Activated CD4-positive, CD25-positive, alpha-beta regulatory T cell (primary cell): ENCODE measurements at regions not wholly inside any gene's neighbourhood (a gene's known extent, or its start where the extent isn't known, plus 50 kb on each side); places are given as distances from the start of the nearest gene placed in this dataset.
"Not testable (repeated sequence)": the region's sequence is repeated elsewhere in the genome, so short reads cannot be mapped to it uniquely, and the experiment has no call there.

ENCODE experiments used
- DNase-seq, 4 experiments: peaks; one replicate each; lab custom pipeline; 2025; lab: John Stamatoyannopoulos, UW

GRCh38 chr2:16755442-16755841 is 89.8 kb upstream of the CYRIA start:
- no peak for DNase-seq

DNA sequence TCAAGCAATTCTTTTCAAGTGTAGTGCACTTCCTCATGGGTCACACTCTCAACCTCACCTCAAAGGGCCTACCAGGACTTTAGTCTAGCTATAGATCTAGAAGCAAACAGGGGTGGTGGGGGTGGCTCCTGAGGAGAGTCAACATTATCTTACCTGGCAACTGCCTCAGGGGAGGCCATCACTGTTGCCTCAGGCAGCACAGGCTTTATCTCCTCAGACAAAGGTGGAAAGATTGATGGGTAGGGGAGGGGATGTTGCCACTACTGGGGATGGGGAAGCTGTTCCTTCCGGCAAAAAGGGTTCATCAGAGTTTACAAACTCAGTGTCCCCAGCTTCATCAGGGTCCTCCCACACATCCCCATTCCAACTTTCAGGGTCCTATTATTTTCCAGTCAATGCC is 87.4 kb upstream of the CYRIA start:
- DNase-seq, result not testable (repeated sequence)

DNA sequence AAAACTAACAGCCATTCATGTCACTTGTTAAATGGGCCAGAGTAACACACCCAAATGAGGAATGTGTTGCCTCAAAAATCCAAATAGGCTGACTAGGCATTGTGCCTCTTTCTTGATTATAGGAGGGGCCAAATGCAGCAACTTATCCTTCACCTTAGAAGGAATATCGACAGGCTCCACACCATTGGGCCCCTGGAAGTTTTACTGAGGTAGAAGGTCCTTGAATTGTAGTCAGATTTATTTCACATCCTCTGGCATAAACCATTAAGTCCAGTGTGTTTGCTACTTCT is 85.2 kb upstream of the CYRIA start:
- not testable (repeated sequence) for DNase-seq

- DNase-seq, result no peak
These were observed 84.7 kb upstream of the CYRIA start for GRCh38 chr2:16750175-16750924.

DNA sequence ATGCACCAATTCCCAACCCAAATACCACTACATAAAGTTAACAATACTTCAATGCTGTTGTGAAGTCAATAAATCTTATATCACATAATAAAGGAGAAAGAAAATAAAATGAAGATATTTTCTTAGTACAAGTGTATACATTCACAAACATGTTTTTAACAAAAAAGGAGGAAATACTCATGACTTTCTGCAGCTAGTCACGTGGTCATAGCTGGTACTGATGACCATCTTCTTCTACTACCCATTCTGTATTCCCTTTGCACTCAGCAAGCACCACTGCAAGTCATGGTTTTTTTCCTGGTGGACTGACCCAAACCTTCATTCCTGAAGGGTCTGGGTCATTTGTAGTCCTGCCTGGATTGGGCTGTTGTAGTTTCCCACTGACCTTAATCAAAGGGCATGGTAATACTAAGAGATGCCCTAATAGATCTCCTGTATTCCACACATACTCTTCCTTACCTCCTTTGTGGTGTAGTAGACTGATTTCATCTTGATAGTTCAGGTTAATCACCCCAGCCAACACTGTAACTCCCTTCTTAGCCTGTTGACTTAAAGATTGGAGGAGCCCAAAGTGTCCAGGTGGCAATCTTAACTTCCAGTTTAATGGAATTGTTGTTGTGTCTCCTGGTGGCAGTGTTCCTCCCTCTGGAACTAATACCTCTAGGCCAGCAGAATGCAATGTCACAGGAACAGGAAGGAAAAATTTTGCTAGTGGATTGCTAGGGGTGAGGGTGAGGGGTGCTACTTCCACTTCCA is 83.1 kb upstream of the CYRIA start:
- not testable (repeated sequence) for DNase-seq

GRCh38 chr2:16747689-16748088 is 82.1 kb upstream of the CYRIA start:
- no peak for DNase-seq

GRCh38 chr2:16747257-16747656 is 81.6 kb upstream of the CYRIA start:
- DNase-seq, result no peak

DNA sequence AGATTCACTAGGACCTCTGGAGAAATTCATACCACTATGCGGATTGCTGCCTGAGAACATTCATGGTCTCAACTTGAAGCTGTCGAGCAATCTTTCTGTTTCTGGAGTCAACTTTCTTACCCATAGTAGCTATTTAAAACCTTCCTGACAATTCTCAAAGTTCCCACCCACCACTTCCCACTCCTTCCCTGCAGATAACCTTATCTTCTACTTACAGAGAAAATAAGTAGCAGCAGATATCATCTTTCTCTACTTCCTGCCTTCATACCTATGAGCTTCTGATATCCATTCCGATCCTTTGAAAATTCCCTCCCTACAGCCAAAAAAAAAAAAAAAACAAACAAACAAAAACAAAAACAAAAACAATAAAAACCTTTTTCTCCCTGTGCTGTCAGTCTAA is 81.2 kb upstream of the CYRIA start:
- no peak for DNase-seq

GRCh38 chr2:16746329-16746728 is 80.7 kb upstream of the CYRIA start:
- no peak for DNase-seq

GRCh38 chr2:16745466-16745865 is 79.8 kb upstream of the CYRIA start:
- no peak for DNase-seq

- no peak for DNase-seq
These were observed 78.9 kb upstream of the CYRIA start for GRCh38 chr2:16744521-16744920.

GRCh38 chr2:16742026-16742425 is 76.4 kb upstream of the CYRIA start:
- DNase-seq, result no peak

DNA sequence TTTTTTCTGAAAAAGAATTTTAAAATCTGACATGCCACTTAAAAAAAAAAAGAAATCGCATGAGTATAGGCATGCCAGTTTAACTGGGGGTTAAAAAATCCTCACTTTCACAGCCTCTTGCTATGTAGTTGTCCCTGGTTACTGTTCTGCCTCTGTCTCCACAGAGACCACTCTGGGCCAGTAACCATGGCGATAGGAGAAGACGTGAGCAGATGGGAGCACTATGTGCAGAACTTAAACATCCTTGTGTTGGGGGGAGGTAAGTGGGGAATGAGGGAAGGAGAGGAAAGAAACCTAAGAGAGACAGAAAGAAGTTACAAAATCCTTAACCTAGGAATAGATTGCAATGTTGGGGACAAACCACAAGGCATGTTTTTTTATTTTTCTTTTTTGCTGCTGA is 75.9 kb upstream of the CYRIA start:
- DNase-seq, result no peak

- DNase-seq, result no peak
These were observed 74.3 kb upstream of the CYRIA start for GRCh38 chr2:16739778-16740581.

DNA sequence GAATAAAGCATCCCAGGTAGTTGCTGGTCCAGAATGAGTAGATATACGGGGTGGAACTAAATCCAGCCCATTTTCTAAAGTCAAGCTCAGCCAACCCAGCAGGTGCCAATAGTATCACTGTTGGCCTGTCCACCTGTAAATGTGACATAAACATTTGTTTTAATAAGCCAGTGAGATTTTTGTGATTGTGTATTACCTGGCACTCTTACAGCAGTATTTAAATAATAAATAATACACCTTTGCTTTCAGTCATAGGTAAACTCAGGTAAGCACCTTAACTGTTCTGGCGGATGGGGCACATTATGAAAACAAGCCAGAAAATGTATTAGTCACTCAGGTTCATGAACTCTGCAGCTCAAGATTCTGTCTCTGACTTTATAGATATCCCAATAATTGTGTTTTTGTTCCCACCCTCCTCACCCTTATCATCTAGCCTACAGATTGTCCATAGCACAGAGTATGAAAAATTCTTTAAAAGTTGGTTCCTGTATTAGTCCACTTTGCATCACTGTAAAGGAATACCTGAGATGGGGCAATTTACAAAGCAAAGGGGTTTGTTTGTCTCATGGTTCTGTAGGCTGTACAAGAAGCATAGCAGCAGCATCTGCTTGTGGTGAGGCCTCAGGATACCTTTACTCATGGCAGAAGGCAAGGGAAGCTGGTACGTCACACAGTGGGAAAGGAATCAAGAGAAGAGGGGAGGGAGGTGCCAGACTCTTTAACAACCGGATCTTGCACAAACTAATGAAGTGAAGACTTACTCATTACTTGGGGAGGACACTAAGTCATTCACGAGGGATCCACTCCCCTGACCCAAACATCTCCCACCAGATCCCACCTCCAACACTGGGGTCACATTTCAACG is 73.0 kb upstream of the CYRIA start:
- DNase-seq, result no peak

- no peak for DNase-seq
These were observed 72.2 kb upstream of the CYRIA start for GRCh38 chr2:16737812-16738211.

GRCh38 chr2:16736633-16737032 is 71.0 kb upstream of the CYRIA start:
- no peak for DNase-seq

- DNase-seq, result no peak
These were observed 63.7 kb upstream of the CYRIA start for GRCh38 chr2:16729335-16729734.

DNA sequence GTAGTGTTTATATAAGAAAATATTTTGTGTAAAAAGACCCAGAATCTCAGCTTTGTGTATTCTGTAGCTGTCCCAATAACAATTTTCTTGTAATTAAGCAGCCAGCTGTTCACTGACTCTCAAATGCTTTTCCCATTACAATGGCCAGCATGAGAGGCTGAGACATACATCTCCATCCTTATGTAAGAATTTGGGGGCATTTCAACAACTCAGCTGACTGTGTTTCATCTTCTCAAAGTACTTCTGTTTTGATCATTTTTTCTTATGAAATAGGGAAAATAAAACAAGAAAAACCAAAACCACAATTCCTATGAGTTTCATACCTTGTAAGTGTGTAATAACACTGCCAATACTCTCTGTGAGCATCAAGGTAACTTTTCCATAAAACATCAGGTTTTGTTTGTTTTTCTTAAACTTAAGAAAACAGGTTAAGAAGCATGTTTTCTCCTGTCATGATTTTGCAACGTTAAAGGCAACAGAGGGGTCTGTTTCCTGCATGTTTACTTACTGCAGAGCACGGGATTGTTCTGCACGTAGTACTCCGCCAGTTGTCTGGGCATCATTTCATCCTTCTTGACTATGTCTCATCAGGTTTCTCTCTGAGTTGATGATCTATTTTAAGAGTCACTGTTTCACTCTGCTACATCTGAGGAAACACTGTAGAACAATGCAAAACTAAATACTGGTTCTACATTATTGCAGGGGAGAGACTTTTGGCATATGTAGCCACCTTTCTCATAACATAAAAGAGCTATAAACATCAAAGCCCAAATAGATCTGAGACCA is 62.9 kb upstream of the CYRIA start:
- no peak for DNase-seq

- not testable (repeated sequence) for DNase-seq
These were observed 62.2 kb upstream of the CYRIA start for GRCh38 chr2:16727849-16728248.

- no peak for DNase-seq
These were observed 61.6 kb upstream of the CYRIA start for GRCh38 chr2:16727256-16727655.
